Tibial nerve (tissue), 4 donors: ENCODE measurements at regions not wholly inside any gene's neighbourhood (a gene's known extent, or its start where the extent isn't known, plus 50 kb on each side); places are given as distances from the start of the nearest gene placed in this dataset.

Experiments
- CTCF ChIP-seq, 5 experiments: fragments of 200-600 bp in 3 of 5; fragments of 450-650 bp in 2 of 5; sonication (generic) in 3 of 5; IDR thresholded peaks; one replicate each; pipeline ENCODE4 v1.5.1; 2016 to 2019; ENCODE audit warnings: antibody characterized with exemption in 5 of 5, mild to moderate bottlenecking in 3 of 5, moderate library complexity in 2 of 5
- EP300 ChIP-seq, 2 donors: sonication (generic); formaldehyde crosslinking; IDR thresholded peaks; one replicate each; pipeline ENCODE4 v1.6.1; 2017; ENCODE audit warnings: antibody characterized with exemption in 2 of 2, mild to moderate bottlenecking in 1 of 2
- POLR2A ChIP-seq, 2 donors: fragments of 450-650 bp; IDR thresholded peaks; one replicate each; pipeline ENCODE4 v1.6.1; 2017; ENCODE audit warnings: antibody characterized with exemption in 2 of 2, mild to moderate bottlenecking in 2 of 2, moderate library complexity in 2 of 2

GRCh38 chr3:159875116-159875515 is 113.5 kb upstream of the IL12A start:
- TF ChIP-seq POLR2A (IDR thresholded peaks at IDR 0.05): no peak
- no peak for TF ChIP-seq CTCF (IDR thresholded peaks at IDR 0.05)
- TF ChIP-seq EP300 (IDR thresholded peaks at IDR 0.05): no peak
